Transverse colon (tissue), 4 donors: ENCODE measurements at regions not wholly inside any gene's neighbourhood (a gene's known extent, or its start where the extent isn't known, plus 50 kb on each side); places are given as distances from the start of the nearest gene placed in this dataset.

ENCODE experiments used
- EP300 ChIP-seq: sonication (generic); formaldehyde crosslinking; IDR thresholded peaks from one replicate; pipeline ENCODE4 v1.6.1; 2017; ENCODE audit warnings: antibody characterized with exemption, low read depth
- POLR2A ChIP-seq: fragments of 450-650 bp; IDR thresholded peaks from one replicate; pipeline ENCODE4 v1.6.1; 2016; ENCODE audit warnings: antibody characterized with exemption, mild to moderate bottlenecking, moderate library complexity
- POLR2AphosphoS5 ChIP-seq, 3 donors: sonication (generic); formaldehyde crosslinking; IDR thresholded peaks; one replicate each; pipeline ENCODE4 v1.6.1; 2016; ENCODE audit warnings: antibody characterized with exemption in 3 of 3
- TF ChIP-seq, protein P1 (sequence below), 5 experiments: fragments of 200-600 bp in 3 of 5; fragments of 450-650 bp in 2 of 5; sonication (generic) in 3 of 5; IDR thresholded peaks; 1 replicate in 2 of 5; 2 replicates in 3 of 5; pipeline ENCODE4 v1.5.1; 2016 to 2017; ENCODE audit warnings: antibody characterized with exemption in 5 of 5, inconsistent platforms in 3 of 5, mild to moderate bottlenecking in 2 of 5, moderate library complexity in 1 of 5

DNA sequence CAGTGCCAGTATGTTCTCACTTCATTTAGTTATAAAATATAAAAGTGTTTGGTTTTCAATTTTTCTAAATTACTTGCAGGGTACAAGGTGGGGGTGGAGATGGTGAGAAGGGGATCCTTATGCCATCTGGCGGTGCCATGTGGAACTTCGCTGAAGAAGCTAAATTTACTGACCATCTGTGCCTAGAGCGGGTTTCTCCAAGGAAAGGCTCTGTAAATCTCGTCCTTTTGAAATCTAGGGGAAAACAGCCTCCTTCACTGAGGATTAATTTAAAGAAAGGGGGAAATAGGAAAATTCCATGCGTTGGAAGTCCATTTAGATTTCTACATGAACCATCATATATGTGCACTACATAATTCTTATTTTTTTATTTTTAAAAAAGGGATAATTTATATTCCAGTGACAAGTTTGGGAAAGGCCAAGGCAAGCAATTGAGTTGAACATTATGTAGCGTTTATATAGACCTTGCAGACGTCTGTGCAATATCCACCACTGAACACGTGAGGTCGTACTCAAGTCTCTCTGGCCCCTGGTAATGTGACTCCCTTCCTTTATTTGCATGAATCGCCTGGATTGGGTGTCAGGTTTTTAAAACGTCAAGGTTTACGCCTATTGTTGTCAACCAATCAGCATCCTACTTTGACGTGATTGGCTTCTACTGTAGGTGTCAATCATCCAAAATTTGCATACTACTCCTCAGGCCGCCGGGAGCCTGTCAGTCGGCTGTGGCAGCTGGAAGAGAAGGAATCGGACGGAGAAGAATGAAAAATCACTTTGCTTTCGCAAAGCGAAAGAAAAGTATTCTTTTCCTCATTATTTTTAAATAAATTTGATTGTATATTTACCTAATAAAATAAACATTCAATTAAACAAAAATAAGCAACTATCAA lies 297.1 kb upstream of the NFE2L3 start:
- TF ChIP-seq, protein P1, sequence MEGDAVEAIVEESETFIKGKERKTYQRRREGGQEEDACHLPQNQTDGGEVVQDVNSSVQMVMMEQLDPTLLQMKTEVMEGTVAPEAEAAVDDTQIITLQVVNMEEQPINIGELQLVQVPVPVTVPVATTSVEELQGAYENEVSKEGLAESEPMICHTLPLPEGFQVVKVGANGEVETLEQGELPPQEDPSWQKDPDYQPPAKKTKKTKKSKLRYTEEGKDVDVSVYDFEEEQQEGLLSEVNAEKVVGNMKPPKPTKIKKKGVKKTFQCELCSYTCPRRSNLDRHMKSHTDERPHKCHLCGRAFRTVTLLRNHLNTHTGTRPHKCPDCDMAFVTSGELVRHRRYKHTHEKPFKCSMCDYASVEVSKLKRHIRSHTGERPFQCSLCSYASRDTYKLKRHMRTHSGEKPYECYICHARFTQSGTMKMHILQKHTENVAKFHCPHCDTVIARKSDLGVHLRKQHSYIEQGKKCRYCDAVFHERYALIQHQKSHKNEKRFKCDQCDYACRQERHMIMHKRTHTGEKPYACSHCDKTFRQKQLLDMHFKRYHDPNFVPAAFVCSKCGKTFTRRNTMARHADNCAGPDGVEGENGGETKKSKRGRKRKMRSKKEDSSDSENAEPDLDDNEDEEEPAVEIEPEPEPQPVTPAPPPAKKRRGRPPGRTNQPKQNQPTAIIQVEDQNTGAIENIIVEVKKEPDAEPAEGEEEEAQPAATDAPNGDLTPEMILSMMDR (IDR thresholded peaks at IDR 0.05): peak; percentile 69 to 92 (median 75)
- TF ChIP-seq POLR2AphosphoS5 (IDR thresholded peaks at IDR 0.05) (peak; percentile 94 to 97 (median 95)), POLR2A (peak; percentile 91), EP300 (no peak)
